PC-9 (cell line): ENCODE measurements at regions not wholly inside any gene's neighbourhood (a gene's known extent, or its start where the extent isn't known, plus 50 kb on each side); places are given as distances from the start of the nearest gene placed in this dataset.

Source experiments
- CTCF ChIP-seq: fragments of 200-600 bp; sonication (generic); conservative IDR thresholded peaks from 2 replicates; pipeline ENCODE4 v1.6.1; 2017; ENCODE audit warnings: mixed run types, antibody characterized with exemption, mild to moderate bottlenecking, moderate library complexity
- EZH2 ChIP-seq: fragments of 200-600 bp; sonication (generic); IDR thresholded peaks from 2 replicates; pipeline ENCODE4 v1.8.0; 2017; ENCODE audit warnings: antibody characterized with exemption, low read depth

- no peak for TF ChIP-seq CTCF
- TF ChIP-seq EZH2: no peak
Measured at GRCh38 chr2:49719241-49719640, 564.9 kb upstream of the FSHR start.
